GM21723 (cell line): ENCODE measurements at regions not wholly inside any gene's neighbourhood (a gene's known extent, or its start where the extent isn't known, plus 50 kb on each side); places are given as distances from the start of the nearest gene placed in this dataset.

Source experiments
- ATAC-seq: cut with Tn5 transposase; IDR thresholded peaks from one replicate; pipeline ENCODE4 v1.9.1; 2021; ENCODE audit warnings: mild to moderate bottlenecking, moderate library complexity; ENCODE audit not compliant: unreplicated experiment

DNA sequence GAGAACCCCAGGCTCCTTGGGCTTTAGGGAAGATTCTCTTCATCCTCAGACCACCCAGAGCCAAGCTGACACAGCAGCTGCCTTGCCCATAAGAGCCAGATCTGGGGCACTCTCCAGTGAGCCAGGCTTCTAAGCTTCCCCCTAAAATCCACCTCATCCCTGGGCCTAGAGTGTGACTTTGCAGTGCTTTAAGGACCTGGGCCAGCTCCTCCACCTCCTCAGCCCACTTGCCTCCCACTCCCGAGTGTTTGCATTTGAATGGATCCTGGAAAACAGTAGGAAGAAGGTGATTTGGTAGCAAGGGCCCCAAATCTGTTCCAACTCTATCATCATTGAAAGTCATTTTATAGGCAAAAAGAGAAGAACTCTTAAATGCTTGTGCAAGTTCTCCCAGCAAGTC lies 108.7 kb upstream of the UBL3 start:
- no peak for ATAC-seq

DNA sequence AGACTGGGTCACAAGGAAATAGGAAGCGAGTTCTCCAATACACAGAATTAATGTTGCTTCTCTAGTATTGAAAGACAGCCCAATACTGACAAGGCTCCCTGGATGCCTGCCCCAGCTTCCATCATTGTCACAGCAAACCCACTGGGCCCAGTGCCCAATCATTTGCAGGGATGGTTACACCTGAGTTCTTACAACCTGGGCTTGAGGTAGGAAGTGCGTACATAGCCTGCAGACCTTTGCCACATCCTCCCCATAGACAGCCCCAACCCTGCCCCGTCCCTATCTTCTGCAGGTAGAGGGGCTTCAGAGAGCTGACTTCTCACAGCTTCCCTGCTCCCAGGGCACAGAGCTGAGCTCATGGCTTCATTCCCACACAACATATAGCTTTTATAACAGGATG lies 108.1 kb upstream of the UBL3 start:
- ATAC-seq: no peak

DNA sequence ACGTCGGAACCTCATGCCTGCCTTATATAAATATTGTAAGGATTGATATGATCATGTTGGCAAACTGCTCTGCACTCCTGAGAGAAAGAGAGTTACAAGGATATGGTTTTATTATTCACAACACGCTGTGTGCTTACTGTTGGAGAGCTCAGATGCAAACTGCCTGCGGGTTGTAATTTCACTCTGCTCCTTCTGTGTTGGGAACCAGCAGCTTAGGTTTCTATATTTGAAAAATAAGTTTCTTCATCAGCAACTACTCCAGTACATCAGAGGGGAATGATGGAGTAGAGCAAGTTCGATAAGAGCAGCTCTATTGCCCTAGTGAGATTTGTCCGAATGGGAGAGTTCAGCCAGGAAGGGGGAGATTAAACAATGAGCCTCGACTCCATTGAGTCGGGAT lies 106.9 kb upstream of the UBL3 start:
- no peak for ATAC-seq

DNA sequence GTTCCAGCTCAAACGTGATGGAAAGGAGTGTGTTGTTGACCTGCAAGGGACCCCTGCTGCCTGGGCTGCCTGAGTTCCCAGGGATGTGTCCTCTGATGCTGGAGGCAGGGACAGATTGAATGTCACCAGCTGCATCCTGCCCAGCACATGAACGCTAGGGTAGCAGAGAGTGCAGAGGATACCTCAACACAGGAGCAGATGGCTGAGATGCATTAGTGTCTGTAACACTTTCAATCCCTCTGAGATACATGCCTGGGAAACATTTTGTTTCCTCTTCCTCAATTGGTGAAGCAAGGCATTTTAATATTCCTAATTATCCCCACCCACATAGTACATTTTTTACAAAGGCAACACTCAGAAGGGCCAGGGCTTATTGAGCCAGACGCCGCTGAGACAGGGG lies 106.4 kb upstream of the UBL3 start:
- ATAC-seq: no peak

DNA sequence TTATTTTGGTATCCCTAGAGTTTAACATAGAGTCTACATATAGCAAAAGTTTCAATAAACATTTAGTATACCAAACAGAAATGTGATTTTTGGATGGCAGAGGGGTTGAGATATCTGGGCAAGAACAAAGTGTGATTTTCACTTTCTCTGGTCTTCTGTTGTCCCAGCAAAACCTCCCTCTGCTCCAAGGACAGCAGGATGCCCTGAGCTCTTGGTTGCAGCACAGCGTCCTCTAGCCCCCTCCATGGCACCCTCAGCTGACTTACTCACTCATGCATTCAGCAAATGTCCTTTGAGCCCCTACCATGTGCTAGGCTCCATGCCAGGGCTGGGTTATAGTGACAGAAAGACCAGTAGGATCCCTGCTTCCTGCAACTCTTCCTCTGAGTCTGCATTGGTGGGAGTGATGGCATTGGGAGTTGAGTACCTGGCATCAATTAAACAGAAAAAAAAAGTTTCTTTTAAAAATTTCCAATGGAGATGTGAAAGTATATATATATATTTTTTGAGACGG lies 104.8 kb upstream of the UBL3 start:
- ATAC-seq: no peak

DNA sequence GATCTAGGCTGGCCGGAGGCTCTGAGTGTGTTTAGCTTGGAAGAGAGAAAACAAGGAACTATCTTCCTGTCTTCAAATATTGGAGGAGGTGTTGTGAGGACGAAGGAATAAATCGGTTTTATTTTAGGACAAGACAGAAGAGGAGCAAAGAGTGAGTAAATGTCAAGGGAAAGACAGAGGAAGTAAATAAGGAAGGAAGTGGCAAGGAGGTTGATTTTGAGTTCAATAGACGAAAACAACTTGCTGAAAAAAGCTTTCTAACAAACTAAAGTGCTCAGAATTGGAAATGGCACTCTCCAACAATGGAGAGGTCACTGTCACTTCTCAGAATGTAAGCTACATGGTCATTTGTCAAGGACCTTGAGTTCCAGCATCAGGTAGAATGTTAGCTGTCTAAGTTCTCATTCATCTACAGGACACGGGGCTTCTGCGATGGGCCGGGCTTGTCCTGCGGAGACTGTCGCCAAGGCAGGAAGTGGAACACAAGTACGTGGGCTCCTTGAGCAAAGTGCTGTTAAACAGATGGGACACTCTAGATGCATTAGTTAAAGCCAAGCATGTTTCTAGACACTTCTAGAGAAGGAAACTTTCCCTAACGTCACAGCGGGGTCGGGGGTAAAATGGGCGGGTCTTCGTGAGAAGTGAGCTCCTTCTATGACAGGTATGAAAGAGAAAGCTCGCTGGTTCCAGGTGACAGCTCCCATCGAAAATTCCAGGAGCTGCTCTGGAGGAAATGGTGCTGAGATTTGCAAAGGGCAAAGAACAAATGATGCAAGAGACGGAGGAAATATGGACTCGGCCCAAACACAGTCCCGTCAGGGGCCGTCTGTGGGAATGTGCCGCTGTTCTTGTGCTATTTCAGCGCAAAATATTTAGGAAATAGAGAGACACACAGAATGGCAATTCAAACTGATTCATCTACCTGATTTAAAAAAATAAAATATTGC lies 103.9 kb upstream of the UBL3 start:
- no peak for ATAC-seq

DNA sequence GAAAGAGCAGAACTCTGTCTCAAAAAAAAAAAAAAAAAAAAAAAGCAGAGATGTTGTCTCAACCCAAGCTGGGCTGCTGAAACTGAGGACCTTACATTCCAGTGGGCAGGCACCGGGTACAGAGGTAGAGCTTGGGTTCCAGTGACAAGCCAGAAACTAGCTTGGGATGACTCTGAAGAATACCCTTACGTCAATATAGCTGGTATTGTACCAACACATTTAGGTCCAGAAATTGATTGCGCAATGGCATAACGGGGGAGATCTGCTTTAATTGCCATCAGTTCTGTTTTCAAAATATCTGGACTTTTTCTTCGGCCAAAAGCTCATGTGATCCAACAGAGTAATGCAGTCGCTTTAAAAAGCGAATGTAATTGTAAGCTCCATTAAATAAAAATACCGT lies 103.1 kb upstream of the UBL3 start:
- ATAC-seq: no peak

DNA sequence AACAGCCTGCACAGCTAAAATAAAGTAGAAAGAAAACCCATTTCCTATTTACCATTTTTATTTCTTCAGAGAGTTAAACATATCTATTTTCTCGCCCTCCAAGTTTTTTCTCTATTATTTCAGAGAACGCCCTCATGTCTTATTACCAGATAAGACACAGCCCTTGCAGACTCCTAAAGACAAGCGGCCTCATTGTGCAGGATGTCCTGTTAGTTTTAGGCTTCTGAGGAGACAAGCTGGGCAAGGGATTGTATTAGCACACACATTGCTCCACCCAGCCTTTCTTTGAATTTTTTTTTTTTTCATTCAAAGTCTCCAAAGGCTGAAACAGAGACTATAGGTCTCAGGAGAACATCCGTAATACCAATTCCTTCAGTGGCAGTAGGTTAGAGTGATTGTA lies 101.8 kb upstream of the UBL3 start:
- no peak for ATAC-seq

DNA sequence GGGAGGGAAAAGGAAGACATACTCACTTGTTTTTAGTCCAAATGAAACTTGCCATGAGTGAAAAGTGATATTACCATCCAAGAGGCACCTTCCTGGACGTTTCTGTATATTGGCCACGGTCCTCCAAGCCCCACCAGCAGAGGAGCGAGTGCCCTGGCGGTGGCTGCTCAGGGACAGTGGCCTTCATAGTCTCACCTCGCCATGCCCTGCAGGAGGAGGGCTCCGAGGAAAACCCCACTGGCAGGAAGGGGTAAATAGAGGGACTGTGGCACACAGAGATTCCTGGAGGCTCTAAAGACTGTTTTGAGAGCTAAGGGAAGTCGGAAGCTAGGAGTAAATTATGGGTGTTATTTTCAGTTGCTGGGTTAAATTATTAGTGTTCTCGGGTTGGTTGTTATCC lies 98.4 kb upstream of the UBL3 start:
- no peak for ATAC-seq

DNA sequence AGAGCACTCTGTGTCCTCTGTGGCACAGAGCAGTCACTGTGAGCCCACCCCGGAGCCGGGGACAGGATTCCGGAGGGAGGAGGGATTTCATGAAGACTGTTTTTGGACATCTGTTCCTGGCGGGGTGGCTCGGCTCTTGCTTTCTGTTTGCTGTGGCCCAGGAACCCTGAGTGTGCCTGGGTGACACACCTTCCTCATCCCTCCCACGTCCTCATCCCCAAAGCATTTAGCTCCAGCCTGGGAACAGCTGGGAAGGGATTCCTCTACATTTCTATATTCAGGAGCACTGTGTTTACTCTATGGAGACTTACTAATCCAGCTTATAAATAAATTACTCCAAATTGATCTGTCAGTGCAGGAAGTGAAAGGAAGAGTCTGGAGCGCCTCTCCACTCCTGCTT lies 97.8 kb upstream of the UBL3 start:
- no peak for ATAC-seq

DNA sequence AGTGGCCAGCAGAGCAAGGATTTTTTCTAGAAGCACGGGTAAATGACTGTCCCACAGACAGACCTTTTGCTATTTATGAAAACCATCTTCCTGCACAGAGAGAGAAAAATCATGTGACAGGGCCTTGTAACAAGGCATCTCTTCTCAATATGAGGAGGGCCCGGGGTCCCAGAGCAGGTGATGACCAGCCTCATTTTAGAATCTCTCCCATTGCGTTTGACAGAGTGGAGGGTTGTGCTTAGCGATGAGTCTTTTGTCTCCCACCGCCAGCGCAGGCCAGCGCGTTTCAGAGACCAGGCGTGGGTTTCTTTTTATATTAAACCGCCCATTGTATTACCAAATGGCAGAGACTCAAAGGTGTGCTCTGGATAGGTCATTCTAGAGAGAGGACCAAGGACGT lies 97.4 kb upstream of the UBL3 start:
- ATAC-seq: no peak

DNA sequence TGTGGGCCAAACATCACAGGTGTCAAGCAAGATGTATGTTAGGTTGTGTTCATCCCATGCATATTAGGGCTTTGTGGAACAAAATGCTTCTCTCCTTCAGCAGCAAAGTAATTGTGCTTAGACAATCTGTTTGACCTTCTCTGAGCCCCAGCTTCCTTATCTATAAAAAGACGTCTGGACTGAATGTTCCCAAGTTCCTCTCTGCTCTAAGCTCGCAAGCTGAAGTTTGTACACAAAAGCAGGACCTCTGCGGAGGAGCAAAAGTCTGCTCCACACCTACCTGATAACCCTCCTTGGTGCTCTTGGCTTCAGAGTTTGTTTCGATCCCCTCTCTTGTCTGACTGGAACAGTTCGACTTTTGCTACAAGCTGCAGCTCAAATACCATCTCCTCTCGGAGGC lies 95.7 kb upstream of the UBL3 start:
- no peak for ATAC-seq

DNA sequence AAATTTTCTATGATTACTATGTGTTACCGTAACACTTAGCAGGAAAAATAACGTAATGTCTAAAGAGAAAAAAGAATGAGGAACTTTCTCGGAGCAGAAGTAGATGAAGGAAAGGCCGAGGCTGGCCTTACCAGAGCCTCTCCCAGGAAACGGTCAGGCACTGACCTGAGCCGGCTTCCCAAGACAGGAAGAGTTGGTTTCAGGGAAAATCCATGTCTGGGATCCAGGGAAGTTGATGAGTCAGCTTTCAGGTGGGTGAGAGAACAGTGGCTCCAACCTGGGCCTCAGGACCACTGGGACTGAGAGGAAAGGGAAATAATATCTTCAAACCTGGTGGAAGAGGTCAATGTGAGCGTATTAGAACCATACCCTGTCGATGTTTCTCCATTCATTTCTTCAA lies 93.3 kb upstream of the UBL3 start:
- no peak for ATAC-seq

DNA sequence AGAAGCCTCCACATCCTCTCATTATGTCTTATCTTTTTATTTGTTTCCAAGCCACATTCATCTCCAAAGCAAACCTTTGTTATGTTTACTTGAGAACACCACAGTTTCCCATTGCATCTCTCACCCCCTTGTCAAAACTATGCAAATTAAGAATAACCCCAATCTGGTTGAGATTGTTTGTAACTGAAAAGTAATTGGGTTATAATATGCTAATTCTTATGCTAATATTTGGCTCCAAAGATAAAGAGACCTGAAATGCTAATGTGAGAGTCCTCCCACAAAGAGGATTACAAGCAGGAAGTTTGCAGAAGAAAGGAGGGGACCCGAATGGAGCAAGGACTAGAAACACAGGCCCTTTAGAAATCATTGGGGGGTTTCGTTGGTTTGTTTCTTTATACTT lies 92.9 kb upstream of the UBL3 start:
- no peak for ATAC-seq

DNA sequence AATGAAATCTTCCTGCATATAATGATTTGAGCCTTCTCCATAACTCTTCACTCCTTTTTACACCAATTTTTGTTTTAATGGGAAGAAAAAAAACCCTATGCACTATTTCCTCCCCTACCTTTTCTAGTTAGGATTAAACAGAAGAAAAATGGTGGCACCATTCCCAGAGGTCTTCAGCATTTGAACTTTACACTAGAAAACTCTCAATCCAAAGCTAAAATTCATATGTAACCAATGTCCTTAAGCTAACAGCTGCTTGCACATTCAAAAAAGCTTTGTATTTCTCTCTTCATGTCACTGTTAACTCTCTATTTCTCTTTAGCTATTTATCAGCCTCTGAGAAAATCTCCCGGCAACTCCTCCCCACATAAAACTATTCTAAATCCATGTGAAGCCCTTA lies 90.3 kb upstream of the UBL3 start:
- no peak for ATAC-seq

DNA sequence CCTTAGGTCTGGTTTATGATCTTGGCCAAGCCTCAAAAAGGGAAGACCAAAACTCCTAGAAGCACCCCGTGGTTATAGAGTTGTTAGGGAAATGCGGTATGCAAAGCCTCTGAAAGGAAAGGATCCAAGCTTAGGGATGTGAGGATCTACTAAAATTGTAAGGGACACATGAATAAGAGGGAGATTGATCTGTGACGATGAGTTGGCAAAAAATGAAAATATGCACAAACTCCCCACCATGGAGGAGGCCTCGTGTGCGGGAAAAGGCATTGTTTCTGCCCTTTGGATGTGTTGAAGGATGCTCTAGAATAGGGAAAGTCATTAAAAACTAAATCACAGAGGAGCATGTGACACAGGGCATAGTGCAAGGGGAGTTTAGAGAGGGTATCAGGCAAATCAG lies 88.7 kb upstream of the UBL3 start:
- no peak for ATAC-seq

DNA sequence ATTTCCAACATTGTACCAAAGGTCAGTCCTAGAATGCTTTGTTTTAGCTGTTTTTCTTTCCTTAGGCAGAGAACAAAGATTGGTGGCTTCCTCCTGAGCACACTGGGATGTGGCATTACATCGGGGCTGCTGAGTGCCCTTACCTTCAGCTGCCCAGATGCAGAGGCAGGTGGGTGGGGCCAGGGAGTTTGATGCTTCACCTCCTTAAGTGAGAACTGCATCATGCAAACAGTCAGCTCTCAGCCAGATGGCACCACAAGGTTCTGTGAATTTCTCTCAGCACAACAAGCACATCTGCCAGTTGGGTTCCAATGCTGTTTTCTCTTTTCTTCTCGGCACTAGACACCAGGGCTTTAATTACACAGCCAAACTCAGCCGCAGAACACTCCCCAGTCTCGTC lies 87.4 kb upstream of the UBL3 start:
- no peak for ATAC-seq

DNA sequence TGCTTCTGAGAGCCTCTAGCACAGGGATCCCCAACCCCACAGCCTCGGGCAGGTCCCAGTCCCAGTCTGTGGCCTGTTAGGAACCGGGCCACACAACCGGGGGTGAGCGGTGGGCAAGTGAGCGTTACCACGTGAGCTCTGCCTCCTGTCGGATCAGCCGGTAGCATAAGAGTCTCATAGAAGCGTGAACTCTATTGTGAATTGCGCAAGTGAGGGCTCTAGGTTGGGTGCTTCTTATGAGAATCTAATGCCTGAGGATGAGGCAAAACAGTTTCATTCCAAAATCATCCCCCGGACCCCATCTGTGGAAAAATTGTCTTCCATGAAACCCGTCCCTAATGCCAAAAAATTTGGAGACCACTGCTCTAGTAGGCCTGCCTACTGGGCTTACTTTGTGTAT lies 87.0 kb upstream of the UBL3 start:
- ATAC-seq: no peak

DNA sequence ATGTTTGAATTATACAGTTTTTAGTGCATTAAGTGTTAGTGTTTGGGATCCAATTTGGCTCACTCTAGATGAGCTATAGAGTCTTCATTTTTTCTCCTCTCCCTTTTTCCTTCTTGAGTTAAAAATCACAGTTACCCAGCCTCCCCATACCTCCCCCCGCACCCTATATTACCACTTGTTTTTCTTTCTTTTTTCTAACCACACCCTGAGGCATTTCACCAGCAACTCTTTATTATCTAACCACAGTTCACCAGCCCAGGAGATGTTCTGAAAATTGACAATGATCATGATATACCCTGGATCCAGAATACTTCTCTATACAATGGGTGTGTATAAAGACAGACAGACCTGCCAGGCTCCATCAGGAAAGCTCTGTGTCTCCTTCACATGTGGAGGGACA lies 86.5 kb upstream of the UBL3 start:
- ATAC-seq: no peak

DNA sequence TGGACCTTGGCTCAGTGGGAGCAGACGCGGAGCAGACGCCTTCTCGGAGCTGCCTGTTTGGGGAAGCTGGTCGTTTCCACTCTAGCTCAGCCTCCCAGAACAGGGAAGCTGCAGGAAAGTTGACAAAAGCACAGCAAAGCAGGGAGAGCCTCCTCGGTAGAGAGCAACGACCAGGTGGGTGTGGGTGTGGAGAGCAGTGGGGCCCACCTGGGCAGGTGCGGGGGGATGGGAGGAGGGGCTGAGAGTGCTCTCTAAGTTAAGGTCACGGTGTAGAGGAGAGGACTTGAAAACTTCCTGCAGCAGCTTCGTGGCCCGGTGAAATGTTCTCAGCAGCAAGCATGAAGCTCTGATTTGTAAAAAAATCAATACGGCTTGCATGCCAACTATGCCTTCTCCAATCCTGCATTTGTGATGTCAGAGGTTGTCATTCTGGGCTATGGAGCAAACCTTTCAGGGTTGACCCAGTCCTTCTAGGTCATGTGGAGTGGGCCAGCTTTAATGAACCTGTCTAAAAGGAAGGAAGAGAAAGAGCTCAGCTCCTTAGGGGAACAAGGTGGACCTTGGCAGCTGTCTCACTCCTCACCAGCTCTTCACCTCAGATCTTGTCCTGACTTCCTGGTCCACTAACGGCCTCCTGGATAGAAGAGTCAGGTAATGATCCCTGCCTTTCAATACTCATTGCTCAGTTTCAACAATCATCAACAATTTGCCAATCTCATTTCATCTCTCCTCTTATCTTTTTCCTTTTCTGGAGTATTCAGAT lies 85.8 kb upstream of the UBL3 start:
- peak; percentile 16 for ATAC-seq

DNA sequence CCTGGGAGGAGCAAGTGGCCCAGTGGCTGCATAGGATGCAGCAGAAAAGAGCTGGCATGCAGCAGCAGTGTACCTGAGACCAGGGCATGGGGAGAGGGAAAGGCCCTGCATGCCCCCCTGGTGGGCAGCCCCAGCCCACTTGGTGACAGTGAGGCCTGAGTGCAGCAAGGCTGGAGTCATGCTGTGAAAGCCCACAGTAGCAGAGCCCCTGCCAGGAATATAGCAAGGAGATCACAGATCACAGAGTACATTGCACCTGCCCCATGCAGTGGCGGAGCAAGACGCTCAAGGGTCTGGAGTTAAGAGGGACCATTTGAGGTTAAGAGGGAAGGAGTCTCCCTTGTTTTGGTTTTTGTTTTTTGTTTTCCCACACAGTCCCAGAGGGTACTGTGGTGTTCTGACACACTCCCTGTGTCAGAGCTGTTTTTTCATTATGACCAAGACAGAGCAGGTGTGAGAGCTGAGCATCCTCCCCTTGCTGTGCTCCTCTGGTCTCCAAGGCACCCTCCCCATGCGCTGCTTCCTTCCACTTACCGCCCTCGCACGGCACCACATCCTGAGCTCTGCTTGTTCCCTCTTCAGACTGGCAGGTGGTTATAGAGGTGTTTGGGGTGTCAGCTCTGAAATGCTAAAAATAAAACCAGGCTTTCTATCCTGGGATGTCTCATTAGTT lies 85.0 kb upstream of the UBL3 start:
- peak; percentile 93 for ATAC-seq
